Activated naive CD4-positive, alpha-beta T cell treated with anti-CD3 and anti-CD28 coated beads, Interleukin-2, amount 50 U/mL, for 72 hours (primary cell): ENCODE measurements at regions not wholly inside any gene's neighbourhood (a gene's known extent, or its start where the extent isn't known, plus 50 kb on each side); places are given as distances from the start of the nearest gene placed in this dataset.

Experiments
- ATAC-seq, 2 donors: fragments of 150-1000 bp; cut with Tn5 transposase; 2 replicates each; pipeline ENCODE4 v1.10.0; 2021; ENCODE audit warnings: mild to moderate bottlenecking in 2 of 2, moderate library complexity in 2 of 2
- DNase-seq, 2 donors: peaks; one replicate each; pipeline ENCODE4 v3.0.0; 2021 to 2022; ENCODE audit warnings: low spot score in 2 of 2
- H3K27ac Mint-ChIP-seq, 2 donors: one replicate each; pipeline ENCODE4 v1.8.0; 2022; ENCODE audit warnings: mild to moderate bottlenecking in 2 of 2, mixed read lengths in 2 of 2
- H3K36me3 Mint-ChIP-seq, 2 donors: one replicate each; pipeline ENCODE4 v1.8.0; 2022; ENCODE audit warnings: mixed read lengths in 2 of 2
- H3K9me3 Mint-ChIP-seq, 2 donors: one replicate each; pipeline ENCODE4 v1.8.0; 2022; ENCODE audit warnings: mixed read lengths in 2 of 2

GRCh38 chr10:90975096-90975495 lies 54.2 kb upstream of the ANKRD1 start:
- Mint-ChIP-seq H3K27ac (no peak overlapping the region), H3K36me3 (no peaks in the 10 kb centered on the region), H3K9me3 (no peaks in the 10 kb centered on the region)
- no peak for DNase-seq
- no peak for ATAC-seq

GRCh38 chr10:90977162-90977854 lies 56.4 kb upstream of the ANKRD1 start:
- no peak for DNase-seq
- H3K9me3 Mint-ChIP-seq = no peaks in the 10 kb centered on the region
- no peaks in the 10 kb centered on the region for H3K36me3 Mint-ChIP-seq
- H3K27ac Mint-ChIP-seq = peak overlapping the region in 1 of 2 donors; percentile 57
- peak in 1 of 2 donors; percentile 39 for ATAC-seq

GRCh38 chr10:90977855-90978486 lies 57.1 kb upstream of the ANKRD1 start:
- ATAC-seq (no peak), DNase-seq (no peak)
- Mint-ChIP-seq H3K36me3 (no peaks in the 10 kb centered on the region), H3K9me3 (no peaks in the 10 kb centered on the region), H3K27ac (no peak overlapping the region)

GRCh38 chr10:90982406-90983008 lies 61.6 kb upstream of the ANKRD1 start:
- DNase-seq = no peak
- no peak for ATAC-seq
- H3K9me3 Mint-ChIP-seq = no peaks in the 10 kb centered on the region
- no peaks in the 10 kb centered on the region for H3K36me3 Mint-ChIP-seq
- H3K27ac Mint-ChIP-seq = no peak overlapping the region

- Mint-ChIP-seq H3K27ac (no peak overlapping the region), H3K9me3 (no peaks in the 10 kb centered on the region), H3K36me3 (no peaks in the 10 kb centered on the region)
- ATAC-seq (no peak), DNase-seq (no peak)
Observed at GRCh38 chr10:90983914-90984549, 63.1 kb upstream of the ANKRD1 start.

- H3K9me3 Mint-ChIP-seq = no peaks in the 10 kb centered on the region
- DNase-seq (no peak), ATAC-seq (no peak)
- H3K36me3 Mint-ChIP-seq = no peaks in the 10 kb centered on the region
- H3K27ac Mint-ChIP-seq = no peak overlapping the region
Observed at GRCh38 chr10:90984898-90985297, 64.0 kb upstream of the ANKRD1 start.

GRCh38 chr10:90985321-90985933 lies 64.5 kb upstream of the ANKRD1 start:
- no peaks in the 10 kb centered on the region for H3K9me3 Mint-ChIP-seq
- DNase-seq (no peak), ATAC-seq (no peak)
- H3K36me3 Mint-ChIP-seq = no peaks in the 10 kb centered on the region
- no peak overlapping the region for H3K27ac Mint-ChIP-seq

- Mint-ChIP-seq H3K9me3 (no peaks in the 10 kb centered on the region), H3K36me3 (no peaks in the 10 kb centered on the region), H3K27ac (no peak overlapping the region)
- no peak for ATAC-seq
- no peak for DNase-seq
Observed at GRCh38 chr10:90986136-90986760, 65.4 kb upstream of the ANKRD1 start.

GRCh38 chr10:90986870-90987269 lies 66.0 kb upstream of the ANKRD1 start:
- no peaks in the 10 kb centered on the region for H3K9me3 Mint-ChIP-seq
- ATAC-seq (no peak), DNase-seq (no peak)
- no peaks in the 10 kb centered on the region for H3K36me3 Mint-ChIP-seq
- no peak overlapping the region for H3K27ac Mint-ChIP-seq

GRCh38 chr10:90987383-90987782 lies 66.5 kb upstream of the ANKRD1 start:
- ATAC-seq = no peak
- no peak for DNase-seq
- Mint-ChIP-seq H3K27ac (no peak overlapping the region), H3K36me3 (no peaks in the 10 kb centered on the region), H3K9me3 (no peaks in the 10 kb centered on the region)

- no peak for ATAC-seq
- DNase-seq = no peak
- Mint-ChIP-seq H3K9me3 (no peaks in the 10 kb centered on the region), H3K36me3 (no peaks in the 10 kb centered on the region), H3K27ac (no peak overlapping the region)
Observed at GRCh38 chr10:90988024-90988423, 67.1 kb upstream of the ANKRD1 start.

- no peak overlapping the region for H3K27ac Mint-ChIP-seq
- H3K36me3 Mint-ChIP-seq = no peaks in the 10 kb centered on the region
- no peak for ATAC-seq
Observed at GRCh38 chr10:90988802-90989201, 67.9 kb upstream of the ANKRD1 start.

GRCh38 chr10:90989378-90989777 lies 68.5 kb upstream of the ANKRD1 start:
- no peaks in the 10 kb centered on the region for H3K9me3 Mint-ChIP-seq
- no peak overlapping the region for H3K27ac Mint-ChIP-seq
- no peaks in the 10 kb centered on the region for H3K36me3 Mint-ChIP-seq
- DNase-seq (no peak), ATAC-seq (no peak)

More at GRCh38 chr10:90988802-90989201, 67.9 kb upstream of the ANKRD1 start:
- no peaks in the 10 kb centered on the region for H3K9me3 Mint-ChIP-seq
- DNase-seq = no peak

- Mint-ChIP-seq H3K9me3 (no peaks in the 10 kb centered on the region), H3K27ac (no peak overlapping the region), H3K36me3 (no peaks in the 10 kb centered on the region)
- ATAC-seq = no peak
- no peak for DNase-seq
Observed at GRCh38 chr10:90992462-90992861, 71.6 kb upstream of the ANKRD1 start.

- DNase-seq = no peak
- no peak for ATAC-seq
- Mint-ChIP-seq H3K36me3 (no peaks in the 10 kb centered on the region), H3K27ac (no peak overlapping the region), H3K9me3 (no peaks in the 10 kb centered on the region)
Observed at GRCh38 chr10:90993340-90993739, 72.5 kb upstream of the ANKRD1 start.

- ATAC-seq = no peak
- no peaks in the 10 kb centered on the region for H3K36me3 Mint-ChIP-seq
- DNase-seq = no peak
- no peaks in the 10 kb centered on the region for H3K9me3 Mint-ChIP-seq
- H3K27ac Mint-ChIP-seq = no peak overlapping the region
Observed at GRCh38 chr10:90997670-90998069, 76.8 kb upstream of the ANKRD1 start.
